ENCODE measurements at regions not wholly inside any gene's neighbourhood (a gene's known extent, or its start where the extent isn't known, plus 50 kb on each side); places are given as distances from the start of the nearest gene placed in this dataset.

GRCh38 chr12:92295523-92295922 lies 149.9 kb upstream of the BTG1 start:
- TF ChIP-seq CTCF (conservative IDR thresholded peaks at IDR 0.05; ENCODE audit: low read length): no peak
- TF ChIP-seq EZH2phosphoT487 (IDR thresholded peaks at IDR 0.05; ENCODE audit: borderline replicate concordance, low read depth, low read length): no peak

All from OCI-LY7 (cell line).